ENCODE measurements at regions not wholly inside any gene's neighbourhood (a gene's known extent, or its start where the extent isn't known, plus 50 kb on each side); places are given as distances from the start of the nearest gene placed in this dataset.

DNA sequence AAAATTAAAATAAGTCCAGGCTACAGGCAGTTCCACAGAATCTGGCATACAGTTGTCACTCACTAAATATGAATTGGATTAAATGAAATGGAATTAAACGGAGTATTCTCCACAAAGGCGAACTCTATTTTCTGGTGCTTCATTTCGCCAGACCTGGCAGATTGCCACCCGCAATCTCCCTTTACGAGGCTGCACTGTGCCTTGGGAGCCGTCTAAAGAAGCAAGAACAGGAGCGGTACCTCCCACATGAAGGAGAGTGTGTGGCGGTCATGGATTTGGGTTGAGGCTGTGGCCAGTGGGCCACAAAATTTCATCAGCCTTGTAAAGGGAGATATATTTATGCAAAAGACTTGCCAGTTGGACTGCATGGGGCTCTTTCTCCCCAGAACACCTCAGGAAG lies 151.0 kb downstream of the OSR1 start:
- peaks cover 5% of the 10 kb centered on the region for H3K4me1 ChIP-seq
- no peak for DNase-seq
- intact Hi-C loops (cut with micrococcal nuclease), result no loop called here
- H3K27ac ChIP-seq (replicated peaks), result no peak overlapping the region
- no peaks in the 10 kb centered on the region for H3K9me3 ChIP-seq (replicated peaks)
- peak overlapping the region; percentile 30 for H3K4me3 ChIP-seq
- TF ChIP-seq, protein P1, sequence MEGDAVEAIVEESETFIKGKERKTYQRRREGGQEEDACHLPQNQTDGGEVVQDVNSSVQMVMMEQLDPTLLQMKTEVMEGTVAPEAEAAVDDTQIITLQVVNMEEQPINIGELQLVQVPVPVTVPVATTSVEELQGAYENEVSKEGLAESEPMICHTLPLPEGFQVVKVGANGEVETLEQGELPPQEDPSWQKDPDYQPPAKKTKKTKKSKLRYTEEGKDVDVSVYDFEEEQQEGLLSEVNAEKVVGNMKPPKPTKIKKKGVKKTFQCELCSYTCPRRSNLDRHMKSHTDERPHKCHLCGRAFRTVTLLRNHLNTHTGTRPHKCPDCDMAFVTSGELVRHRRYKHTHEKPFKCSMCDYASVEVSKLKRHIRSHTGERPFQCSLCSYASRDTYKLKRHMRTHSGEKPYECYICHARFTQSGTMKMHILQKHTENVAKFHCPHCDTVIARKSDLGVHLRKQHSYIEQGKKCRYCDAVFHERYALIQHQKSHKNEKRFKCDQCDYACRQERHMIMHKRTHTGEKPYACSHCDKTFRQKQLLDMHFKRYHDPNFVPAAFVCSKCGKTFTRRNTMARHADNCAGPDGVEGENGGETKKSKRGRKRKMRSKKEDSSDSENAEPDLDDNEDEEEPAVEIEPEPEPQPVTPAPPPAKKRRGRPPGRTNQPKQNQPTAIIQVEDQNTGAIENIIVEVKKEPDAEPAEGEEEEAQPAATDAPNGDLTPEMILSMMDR (IDR thresholded peaks at IDR 0.05; ENCODE audit: borderline replicate concordance), result no peak
- H3K27me3 ChIP-seq (ENCODE audit: low read depth), result no peaks in the 10 kb centered on the region
- H3K36me3 ChIP-seq, result no peaks in the 10 kb centered on the region

DNA sequence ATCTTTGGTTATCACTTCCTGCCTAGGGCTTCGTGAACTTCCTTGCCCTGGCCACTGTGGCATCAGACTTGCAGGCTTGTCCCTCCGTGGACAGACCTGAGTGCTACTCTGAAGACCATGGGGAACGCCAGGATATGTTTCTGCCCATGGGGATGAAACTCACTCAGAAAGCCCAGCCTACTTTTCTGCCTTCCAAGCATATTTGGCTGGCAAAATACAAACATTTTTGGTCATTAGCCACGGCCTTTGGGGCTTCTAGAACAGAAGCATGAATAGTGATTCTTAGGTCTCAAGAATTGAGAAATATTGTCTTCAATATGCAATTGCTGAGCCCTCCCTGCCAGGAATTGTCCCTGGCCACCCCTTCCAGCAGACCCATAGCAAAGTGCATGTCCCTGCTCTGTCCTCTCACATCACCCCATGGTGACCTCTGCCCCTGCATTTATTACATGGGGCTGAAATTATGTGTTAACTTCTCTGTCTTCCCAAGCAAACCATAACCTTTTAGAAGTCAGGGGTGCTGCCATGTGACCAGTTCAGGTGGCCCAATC lies 152.4 kb downstream of the OSR1 start:
- peaks cover 5% of the 10 kb centered on the region for H3K4me1 ChIP-seq
- H3K27me3 ChIP-seq (ENCODE audit: low read depth), result no peaks in the 10 kb centered on the region
- intact Hi-C loops (cut with micrococcal nuclease), result no loop called here
- H3K36me3 ChIP-seq, result no peaks in the 10 kb centered on the region
- TF ChIP-seq, protein P1 (IDR thresholded peaks at IDR 0.05; ENCODE audit: borderline replicate concordance), result no peak
- H3K9me3 ChIP-seq (replicated peaks), result no peaks in the 10 kb centered on the region
- no peak overlapping the region for H3K4me3 ChIP-seq
- no peak for DNase-seq
- H3K27ac ChIP-seq (replicated peaks), result no peak overlapping the region

DNA sequence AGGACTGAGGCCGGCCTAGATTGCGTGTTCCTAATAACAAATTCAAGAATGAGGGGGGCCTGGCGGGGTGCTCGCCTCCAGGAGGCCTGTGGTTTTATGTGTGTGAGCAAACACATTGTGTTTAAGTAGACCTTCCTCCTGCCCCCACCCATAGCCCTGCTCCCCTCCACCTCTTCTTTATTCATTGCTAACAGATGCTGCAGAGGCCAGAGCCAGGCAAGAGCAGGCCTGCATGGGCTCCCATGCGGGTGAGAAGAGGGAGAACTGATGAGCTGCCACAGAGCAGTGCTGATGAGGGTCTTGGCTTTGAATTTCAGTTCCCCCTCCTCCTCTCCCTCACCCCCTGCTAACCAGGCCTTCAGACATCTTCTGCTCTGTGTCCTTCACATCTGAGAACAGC lies 154.6 kb downstream of the OSR1 start:
- no peak for DNase-seq
- Histone ChIP-seq H3K9me3 (replicated peaks) (no peaks in the 10 kb centered on the region), H3K4me3 (no peak overlapping the region), H3K4me1 (peaks cover 5% of the 10 kb centered on the region), H3K36me3 (no peaks in the 10 kb centered on the region), H3K27ac (replicated peaks) (no peak overlapping the region), H3K27me3 (ENCODE audit: low read depth) (no peaks in the 10 kb centered on the region)
- TF ChIP-seq, protein P1 (IDR thresholded peaks at IDR 0.05; ENCODE audit: borderline replicate concordance), result no peak
- intact Hi-C loops (cut with micrococcal nuclease), result no loop called here

DNA sequence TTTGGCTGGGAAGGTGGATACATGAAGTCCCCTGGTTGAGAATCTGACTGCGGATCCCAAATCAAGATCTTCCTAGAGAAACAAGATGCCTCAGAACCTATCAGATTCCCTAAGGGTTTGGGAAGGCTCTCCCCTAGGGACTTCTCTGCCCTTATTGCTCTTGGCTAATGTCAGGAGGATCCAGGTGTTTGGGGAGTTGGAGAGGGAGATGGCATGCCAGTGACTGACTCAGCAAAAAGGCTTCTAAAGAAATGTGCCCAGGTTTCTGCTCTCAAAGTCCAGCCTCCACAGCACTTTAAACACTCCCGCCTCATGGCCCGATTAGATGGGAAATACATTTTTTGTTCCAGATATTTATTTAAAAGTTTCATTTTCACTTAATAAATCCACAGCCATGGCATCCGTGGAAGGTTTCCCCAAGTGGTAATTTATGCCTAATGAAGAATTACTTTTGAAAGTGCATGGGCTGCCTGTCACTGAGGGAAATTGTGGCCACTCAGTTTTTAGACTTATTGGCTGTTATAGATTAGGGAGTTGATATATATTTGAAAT lies 156.4 kb downstream of the OSR1 start:
- intact Hi-C loops (cut with micrococcal nuclease), result no loop called here

DNA sequence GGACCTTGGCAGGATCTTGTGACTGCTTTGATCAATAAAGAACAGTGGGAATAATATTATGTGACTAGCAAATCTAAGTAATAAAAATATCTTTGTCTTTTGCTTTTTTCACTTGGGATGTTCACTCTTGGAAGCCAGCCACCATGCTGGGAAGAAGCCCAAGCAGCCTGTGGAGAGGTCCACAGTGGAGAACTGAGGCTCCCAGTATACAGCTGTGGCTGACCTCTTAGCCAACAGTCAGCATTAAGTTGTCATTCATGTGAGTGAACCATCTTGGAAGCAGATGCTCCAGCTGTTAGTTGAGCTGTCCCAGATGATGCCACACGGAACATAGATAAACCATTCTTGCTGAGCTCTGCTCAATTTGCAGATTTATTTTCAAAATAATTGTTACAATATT lies 160.0 kb downstream of the OSR1 start:
- Histone ChIP-seq H3K9me3 (replicated peaks) (peaks cover 20% of the 10 kb centered on the region), H3K36me3 (no peaks in the 10 kb centered on the region), H3K4me1 (no peaks in the 10 kb centered on the region), H3K27me3 (ENCODE audit: low read depth) (no peaks in the 10 kb centered on the region), H3K4me3 (no peak overlapping the region), H3K27ac (replicated peaks) (no peak overlapping the region)
- TF ChIP-seq, protein P1 (IDR thresholded peaks at IDR 0.05; ENCODE audit: borderline replicate concordance), result no peak
- DNase-seq, result peak; percentile 44
- intact Hi-C loops (cut with micrococcal nuclease), result no loop called here

More for the DNA sequence above, 156.4 kb downstream of the OSR1 start:
- TF ChIP-seq, protein P1 (IDR thresholded peaks at IDR 0.05; ENCODE audit: borderline replicate concordance), result no peak
- no peak overlapping the region for H3K27ac ChIP-seq (replicated peaks)
- DNase-seq, result no peak
- H3K36me3 ChIP-seq, result no peaks in the 10 kb centered on the region
- peaks cover 12% of the 10 kb centered on the region for H3K9me3 ChIP-seq (replicated peaks)
- H3K27me3 ChIP-seq (ENCODE audit: low read depth), result no peaks in the 10 kb centered on the region
- no peaks in the 10 kb centered on the region for H3K4me1 ChIP-seq
- H3K4me3 ChIP-seq, result no peak overlapping the region
